ENCODE measurements at regions not wholly inside any gene's neighbourhood (a gene's known extent, or its start where the extent isn't known, plus 50 kb on each side); places are given as distances from the start of the nearest gene placed in this dataset.

- in situ Hi-C loops (cut with MboI) (no loop called here), intact Hi-C loops (cut with micrococcal nuclease) (no loop called here)
- no TSS peak for BruUV-seq (replicated peaks)
- WGBS (ENCODE audit: insufficient coverage, low coverage, missing lambda C conversion rate), result 77% methylated on average over 2 of the region's 4 CpGs
- DNase-seq (ENCODE audit: extremely low read depth in 1 of 4, low spot score in 3 of 4) (peak in 3 of 4 experiments; percentile 58 to 68 (median 60)), FAIRE-seq (no peak), ATAC-seq (peak; percentile 35)
- H3K9ac ChIP-seq (ENCODE audit: insufficient read depth in 1 of 2, low read depth in 2 of 2, low read length in 2 of 2), result peak overlapping the region; percentile 61 to 85
- no peaks in the 10 kb centered on the region for H4K20me1 ChIP-seq (replicated peaks; ENCODE audit: control insufficient read depth, insufficient read depth, low read length)
- H3K4me3 ChIP-seq, result no peak overlapping the region
- no peaks in the 10 kb centered on the region for H3K9me1 ChIP-seq (ENCODE audit: control insufficient read depth, insufficient read depth, low read length)
- POLR2A ChIA-PET, result interaction anchor here (0.7 to 1.9 kb wide), 10 partner anchors 10 to 415 kb away, joined by 3 to 16 read pairs (median 4); no protein-coding TSS in a partner anchor
- peak overlapping the region; percentile 87 for H2AFZ ChIP-seq (ENCODE audit: low read depth, low read length)
- no peaks in the 10 kb centered on the region for H3K36me3 ChIP-seq (ENCODE audit: control insufficient read depth, insufficient read depth, low read length)
- peak overlapping the region; percentile 84 for H3K27ac ChIP-seq (ENCODE audit: extremely low read depth, low read depth, low read length)
- peaks cover 1% of the 10 kb centered on the region; the same call in 1 of the 2 replicates for H3K9me3 ChIP-seq (replicated peaks; ENCODE audit: control insufficient read depth, insufficient read depth, low read depth, low read length)
- no peaks in the 10 kb centered on the region; a peak in 1 of 5 replicates for H3K27me3 ChIP-seq (ENCODE audit: control insufficient read depth in 2 of 2, insufficient read depth in 2 of 2, low read length in 2 of 2)
- no peaks in the 10 kb centered on the region for H3K79me2 ChIP-seq (ENCODE audit: control insufficient read depth, insufficient read depth, low read length)
- peaks cover 40 to 48% of the 10 kb centered on the region in 2 experiments for H3K4me1 ChIP-seq (replicated peaks in 1 of 2; ENCODE audit: control insufficient read depth in 2 of 2, insufficient read depth in 2 of 2, low read length in 2 of 2)
- peak overlapping the region; percentile 67 for H3K4me2 ChIP-seq (ENCODE audit: insufficient read depth, low read length)
- CTCF ChIA-PET (ENCODE audit: low intra/inter-chr PET ratio), result no interaction called here
- TF ChIP-seq SPI1 (IDR thresholded peaks at IDR 0.05; ENCODE audit: borderline replicate concordance, low read depth, low read length), result 0 out of 2 replicates have a peak, but pooled peaks have one; percentile 13
- TF ChIP-seq, protein P1, sequence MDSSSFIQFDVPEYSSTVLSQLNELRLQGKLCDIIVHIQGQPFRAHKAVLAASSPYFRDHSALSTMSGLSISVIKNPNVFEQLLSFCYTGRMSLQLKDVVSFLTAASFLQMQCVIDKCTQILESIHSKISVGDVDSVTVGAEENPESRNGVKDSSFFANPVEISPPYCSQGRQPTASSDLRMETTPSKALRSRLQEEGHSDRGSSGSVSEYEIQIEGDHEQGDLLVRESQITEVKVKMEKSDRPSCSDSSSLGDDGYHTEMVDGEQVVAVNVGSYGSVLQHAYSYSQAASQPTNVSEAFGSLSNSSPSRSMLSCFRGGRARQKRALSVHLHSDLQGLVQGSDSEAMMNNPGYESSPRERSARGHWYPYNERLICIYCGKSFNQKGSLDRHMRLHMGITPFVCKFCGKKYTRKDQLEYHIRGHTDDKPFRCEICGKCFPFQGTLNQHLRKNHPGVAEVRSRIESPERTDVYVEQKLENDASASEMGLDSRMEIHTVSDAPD (CRISPR knock-in tag; IDR thresholded peaks at IDR 0.05), result no peak
- TF ChIP-seq HNRNPK (IDR thresholded peaks at IDR 0.05; ENCODE audit: low read depth, low read length, poor library complexity, severe bottlenecking), result peak; percentile 64
- no peak for TF ChIP-seq ZBTB1 (CRISPR knock-in tag; IDR thresholded peaks at IDR 0.05; ENCODE audit: borderline replicate concordance, low read depth)
- no peak for TF ChIP-seq FOXO4 (CRISPR knock-in tag; IDR thresholded peaks at IDR 0.05)
- TF ChIP-seq RBFOX2 (IDR thresholded peaks at IDR 0.05; ENCODE audit: low read depth, low read length), result peak; percentile 63; the same call in 1 of the 2 replicates
- no peak for TF ChIP-seq ZNF79 (CRISPR knock-in tag; IDR thresholded peaks at IDR 0.05; ENCODE audit: low read depth)
- TF ChIP-seq MYBL2 (IDR thresholded peaks at IDR 0.05; ENCODE audit: low read depth), result no peak
- 0 out of 2 replicates have a peak, but pooled peaks have one; percentile 38 for TF ChIP-seq MYBL2 (CRISPR knock-in tag; IDR thresholded peaks at IDR 0.05; ENCODE audit: borderline replicate concordance)
Observed at GRCh38 chr6:44042261-44042988, 84.8 kb downstream of the MRPL14 start.

Measured in K562 (cell line).